ENCODE measurements at regions not wholly inside any gene's neighbourhood (a gene's known extent, or its start where the extent isn't known, plus 50 kb on each side); places are given as distances from the start of the nearest gene placed in this dataset.

DNA sequence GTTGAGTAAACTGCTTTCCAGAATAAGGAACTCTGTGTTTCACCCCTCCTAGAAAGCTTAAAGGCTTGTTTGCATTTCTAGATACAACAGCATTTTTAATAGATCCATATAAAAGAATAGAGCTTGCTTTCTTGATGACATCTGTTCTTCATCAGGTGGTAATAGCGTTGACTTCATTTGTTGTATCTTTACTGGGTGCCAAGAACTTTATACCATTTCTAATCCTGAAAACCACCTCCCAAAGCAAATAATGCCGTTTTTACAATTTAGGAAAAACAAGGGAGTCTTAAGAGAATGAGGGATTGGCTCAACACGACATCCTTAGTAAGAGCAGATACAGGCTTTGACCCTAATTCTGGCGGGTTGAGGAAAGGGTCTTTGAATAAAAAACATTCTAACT lies 993.4 kb downstream of the TYW1 start:
- TF ChIP-seq CTCF (IDR thresholded peaks at IDR 0.05; ENCODE audit: insufficient read depth, low read length, poor library complexity, severe bottlenecking), result no peak
- H3K27me3 ChIP-seq (replicated peaks; ENCODE audit: control insufficient read depth, insufficient read depth, low read length), result no peaks in the 10 kb centered on the region
- no peak for DNase-seq (ENCODE audit: extremely low read depth, insufficient read length)
- no peak overlapping the region for H3K4me3 ChIP-seq (replicated peaks; ENCODE audit: low read depth, low read length)
- no peaks in the 10 kb centered on the region for H3K36me3 ChIP-seq (ENCODE audit: control insufficient read depth, insufficient read depth, low read length)

DNA sequence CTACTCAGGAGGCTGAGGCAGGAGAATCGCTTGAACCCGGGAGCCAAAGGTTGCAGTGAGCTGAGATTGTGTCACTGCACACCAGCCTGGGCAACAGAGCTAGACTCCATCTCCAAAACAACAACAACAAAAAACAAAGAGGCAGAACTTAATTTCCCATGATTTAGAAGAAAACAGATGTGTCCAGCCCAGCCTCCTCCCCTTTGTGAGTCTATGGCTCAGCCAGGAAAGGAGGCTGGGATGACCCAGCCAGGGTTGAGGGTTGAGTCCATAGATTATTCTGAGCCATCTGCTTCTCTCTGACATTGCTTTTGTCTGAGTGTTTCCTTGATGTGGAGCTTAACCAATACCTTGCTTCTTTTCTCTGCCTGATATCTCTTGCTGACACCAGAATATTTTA lies 994.1 kb downstream of the TYW1 start:
- no peak overlapping the region for H3K4me3 ChIP-seq (replicated peaks; ENCODE audit: low read depth, low read length)
- no peaks in the 10 kb centered on the region for H3K27me3 ChIP-seq (replicated peaks; ENCODE audit: control insufficient read depth, insufficient read depth, low read length)
- H3K36me3 ChIP-seq (ENCODE audit: control insufficient read depth, insufficient read depth, low read length), result no peaks in the 10 kb centered on the region
- DNase-seq (ENCODE audit: extremely low read depth, insufficient read length), result no peak
- TF ChIP-seq CTCF (IDR thresholded peaks at IDR 0.05; ENCODE audit: insufficient read depth, low read length, poor library complexity, severe bottlenecking), result no peak

DNA sequence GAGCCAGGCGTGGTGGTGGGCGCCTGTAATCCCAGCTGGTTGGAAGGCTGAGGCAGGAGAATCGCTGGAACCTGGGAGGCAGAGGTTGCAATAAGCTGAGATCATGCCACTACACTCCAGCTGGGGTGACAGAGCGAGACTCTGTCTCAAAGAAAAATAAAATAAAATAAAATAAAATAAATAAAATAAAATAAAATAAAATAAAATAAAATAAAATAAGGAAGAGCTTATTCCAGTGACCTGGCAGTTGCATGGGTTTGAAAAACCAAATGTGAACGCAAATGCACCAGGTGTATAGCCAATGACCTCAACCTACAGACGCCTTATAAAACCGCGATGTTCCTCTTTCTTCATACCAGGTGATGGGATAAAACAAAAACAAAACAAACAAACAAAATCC lies 995.7 kb downstream of the TYW1 start:
- DNase-seq (ENCODE audit: extremely low read depth, insufficient read length), result no peak
- no peak for TF ChIP-seq CTCF (IDR thresholded peaks at IDR 0.05; ENCODE audit: insufficient read depth, low read length, poor library complexity, severe bottlenecking)
- Histone ChIP-seq H3K4me3 (replicated peaks; ENCODE audit: low read depth, low read length) (no peak overlapping the region), H3K27me3 (replicated peaks; ENCODE audit: control insufficient read depth, insufficient read depth, low read length) (no peaks in the 10 kb centered on the region), H3K36me3 (ENCODE audit: control insufficient read depth, insufficient read depth, low read length) (no peaks in the 10 kb centered on the region)

DNA sequence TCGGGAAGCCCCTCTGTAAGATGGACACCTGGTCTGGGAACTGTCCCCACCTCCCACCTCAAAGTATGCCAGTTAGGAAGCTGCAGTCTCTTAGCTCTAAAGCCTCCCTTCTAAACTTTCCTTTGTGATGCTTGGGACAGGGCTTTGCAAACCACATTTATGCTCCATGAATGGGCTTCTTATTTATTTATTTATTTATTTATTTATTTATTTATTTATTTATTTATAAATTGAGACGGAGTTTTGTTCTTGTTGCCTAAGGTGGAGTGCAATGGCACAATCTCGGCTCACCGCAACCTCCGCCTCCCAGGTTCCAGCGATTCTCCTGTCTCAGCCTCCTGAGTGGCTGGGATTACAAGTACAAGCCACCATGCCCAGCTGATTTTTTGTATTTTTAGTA lies 1009.4 kb downstream of the TYW1 start:
- no peaks in the 10 kb centered on the region for H3K36me3 ChIP-seq (ENCODE audit: control insufficient read depth, insufficient read depth, low read length)
- TF ChIP-seq CTCF (IDR thresholded peaks at IDR 0.05; ENCODE audit: insufficient read depth, low read length, poor library complexity, severe bottlenecking), result no peak
- DNase-seq (ENCODE audit: extremely low read depth, insufficient read length), result no peak
- H3K4me3 ChIP-seq (replicated peaks; ENCODE audit: low read depth, low read length), result no peak overlapping the region
- no peaks in the 10 kb centered on the region for H3K27me3 ChIP-seq (replicated peaks; ENCODE audit: control insufficient read depth, insufficient read depth, low read length)

- H3K4me3 ChIP-seq (replicated peaks; ENCODE audit: low read depth, low read length), result no peak overlapping the region
- no peak for TF ChIP-seq CTCF (IDR thresholded peaks at IDR 0.05; ENCODE audit: insufficient read depth, low read length, poor library complexity, severe bottlenecking)
- no peaks in the 10 kb centered on the region for H3K36me3 ChIP-seq (ENCODE audit: control insufficient read depth, insufficient read depth, low read length)
- DNase-seq (ENCODE audit: extremely low read depth, insufficient read length), result no peak
- H3K27me3 ChIP-seq (replicated peaks; ENCODE audit: control insufficient read depth, insufficient read depth, low read length), result no peaks in the 10 kb centered on the region
Observed at GRCh38 chr7:68006619-68007018, 1010.0 kb downstream of the TYW1 start.

DNA sequence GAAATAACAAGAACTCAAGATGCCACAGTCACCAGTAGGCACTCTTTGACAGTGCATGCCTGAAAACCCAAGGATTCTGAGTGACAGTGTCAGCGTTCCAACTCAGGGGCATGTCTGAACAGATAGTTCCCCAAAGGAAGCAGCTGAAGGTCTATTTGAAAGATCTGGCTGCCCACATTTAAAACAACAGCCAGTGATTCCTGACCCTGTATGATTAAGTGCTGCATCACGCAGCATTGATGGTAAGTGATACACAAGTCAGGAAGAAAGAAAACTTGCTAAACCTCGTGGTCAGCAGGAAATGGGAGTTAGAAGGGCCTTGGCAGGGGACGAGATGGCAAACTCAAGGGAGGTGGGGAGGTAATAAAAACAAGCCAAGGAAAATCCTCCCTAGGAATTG lies 1013.1 kb downstream of the TYW1 start:
- Histone ChIP-seq H3K27me3 (replicated peaks; ENCODE audit: control insufficient read depth, insufficient read depth, low read length) (no peaks in the 10 kb centered on the region), H3K4me3 (replicated peaks; ENCODE audit: low read depth, low read length) (no peak overlapping the region), H3K36me3 (ENCODE audit: control insufficient read depth, insufficient read depth, low read length) (no peaks in the 10 kb centered on the region)
- no peak for TF ChIP-seq CTCF (IDR thresholded peaks at IDR 0.05; ENCODE audit: insufficient read depth, low read length, poor library complexity, severe bottlenecking)
- no peak for DNase-seq (ENCODE audit: extremely low read depth, insufficient read length)

All from GM06990 (cell line).